ENCODE measurements at regions not wholly inside any gene's neighbourhood (a gene's known extent, or its start where the extent isn't known, plus 50 kb on each side); places are given as distances from the start of the nearest gene placed in this dataset.
"Not testable (repeated sequence)": the region's sequence is repeated elsewhere in the genome, so short reads cannot be mapped to it uniquely, and the experiment has no call there.

DNA sequence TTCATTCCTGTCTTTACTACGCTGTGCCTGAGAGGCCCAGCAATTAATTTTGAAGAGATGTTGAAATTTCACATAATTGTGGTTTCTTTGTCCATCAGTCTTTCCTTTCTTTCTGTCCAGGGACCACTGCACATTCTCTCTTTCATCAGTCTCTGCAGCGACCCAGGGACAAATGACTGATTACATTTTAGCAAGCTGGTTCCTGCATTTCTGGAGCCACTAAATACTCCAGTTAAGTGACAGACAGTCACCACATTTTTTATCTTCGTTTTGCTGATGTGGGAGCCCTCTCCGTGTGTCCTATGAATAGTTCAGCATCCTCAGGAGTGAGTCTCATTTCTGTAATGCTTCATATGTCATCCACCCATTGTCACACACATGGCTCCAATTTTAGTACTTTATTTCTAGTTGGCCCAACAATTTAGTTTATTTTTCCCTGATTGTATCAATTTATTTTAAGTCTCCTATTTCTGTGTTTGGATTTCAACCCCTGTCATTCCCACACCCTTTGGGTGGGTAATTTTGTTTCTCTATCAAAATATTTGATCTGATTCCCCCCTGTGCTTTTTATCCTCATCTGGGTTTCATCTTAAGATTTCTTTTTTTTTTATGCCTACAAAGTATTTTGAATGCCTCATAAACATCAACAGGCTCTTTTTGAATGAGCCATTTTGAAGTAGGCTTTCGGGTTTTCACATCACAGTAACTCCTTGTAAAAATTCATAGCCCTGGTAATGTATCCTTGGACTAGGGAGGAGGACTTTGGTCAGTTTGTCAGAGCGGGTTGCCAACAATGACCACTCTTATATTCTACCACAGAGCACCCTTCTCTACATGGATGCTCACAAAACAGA lies 1196.5 kb downstream of the GALC start:
- DNase-seq (ENCODE audit: low spot score), result peak; percentile 38

DNA sequence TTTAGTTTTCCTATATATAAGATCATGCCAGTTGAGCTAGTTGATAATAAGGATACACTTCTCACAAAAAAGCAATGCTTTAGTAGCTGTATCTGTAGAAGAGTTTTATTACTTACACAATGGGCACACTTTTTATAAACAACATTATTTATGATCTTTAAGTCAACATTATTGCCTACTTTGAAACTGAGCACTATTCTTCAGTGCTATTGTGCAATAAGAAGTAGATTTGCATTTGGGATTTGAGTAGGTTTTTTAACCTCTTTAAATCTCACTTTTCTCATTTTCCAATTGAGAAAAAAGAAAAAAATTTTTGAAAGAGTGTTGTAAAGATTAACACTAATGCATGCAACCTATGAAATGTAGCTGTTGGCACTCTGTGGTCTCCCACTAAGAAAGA lies 1198.3 kb downstream of the GALC start:
- DNase-seq (ENCODE audit: low spot score), result no peak

DNA sequence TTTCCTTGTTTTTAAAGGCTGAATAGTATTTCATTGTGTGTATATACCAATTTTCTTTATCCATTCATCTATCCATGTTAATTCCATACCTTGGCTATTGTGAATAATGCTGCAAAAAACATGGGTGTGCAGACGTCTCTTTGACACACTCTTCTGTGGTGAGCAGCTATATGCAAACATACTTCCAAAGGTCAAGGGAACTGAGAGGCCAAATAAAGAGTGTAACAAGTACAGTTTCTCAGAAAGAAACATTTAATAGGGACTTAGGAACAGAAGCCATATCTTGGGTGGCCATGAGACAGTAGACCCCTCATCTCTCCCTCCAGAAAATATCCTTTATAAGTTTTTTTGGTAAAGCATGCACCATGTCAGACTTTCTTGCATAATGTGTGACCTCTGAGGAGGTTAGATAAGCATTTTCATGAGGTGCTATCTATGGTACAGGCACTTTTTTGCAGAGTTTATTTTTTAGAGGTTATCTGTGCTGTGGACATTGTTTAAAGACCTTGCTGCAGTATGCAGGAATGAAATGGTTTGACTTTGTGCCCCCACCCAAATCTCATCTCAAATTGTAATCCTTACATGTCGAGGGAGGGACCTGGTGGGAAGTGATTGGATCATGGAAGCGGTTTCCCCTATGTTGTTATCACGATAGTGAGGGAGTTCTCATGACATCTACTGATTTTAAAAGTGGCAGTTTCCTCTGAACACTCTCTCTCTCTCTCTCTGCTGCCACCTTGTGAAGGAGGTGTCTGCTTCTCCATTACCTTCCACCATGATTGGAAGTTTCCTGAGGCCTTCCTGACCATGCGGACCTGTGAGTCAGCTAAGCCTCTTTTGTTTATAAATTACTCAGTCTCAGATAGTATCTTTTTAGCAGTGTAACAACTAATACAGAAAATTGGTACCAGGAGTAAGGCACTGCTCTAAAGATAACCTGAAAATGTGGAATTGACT lies 1202.3 kb downstream of the GALC start:
- DNase-seq (ENCODE audit: low spot score), result no peak

DNA sequence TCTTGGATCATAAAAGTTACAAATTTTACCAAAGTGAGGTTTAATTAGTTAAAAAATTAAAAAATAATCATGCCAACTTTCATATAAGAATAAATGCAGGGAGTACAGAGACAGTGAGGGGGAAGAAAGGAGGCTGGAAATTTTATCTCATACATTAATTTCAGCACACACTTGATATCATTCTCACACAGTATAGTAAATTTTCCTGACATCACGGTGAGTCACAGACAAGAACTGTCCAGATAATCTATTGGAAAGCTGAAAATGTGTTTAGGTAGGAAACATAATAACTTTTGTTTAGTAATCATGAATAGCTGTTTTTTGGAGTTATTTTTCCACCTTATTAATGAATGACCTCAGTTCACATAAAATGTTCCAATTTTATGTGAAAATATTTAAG lies 1204.8 kb downstream of the GALC start:
- DNase-seq (ENCODE audit: low spot score), result no peak

- DNase-seq (ENCODE audit: low spot score), result peak; percentile 6
Measured at GRCh38 chr14:86787717-86788116, 1205.3 kb downstream of the GALC start.

- DNase-seq (ENCODE audit: low spot score), result no peak
Measured at GRCh38 chr14:86782092-86782580, 1210.8 kb downstream of the GALC start.

DNA sequence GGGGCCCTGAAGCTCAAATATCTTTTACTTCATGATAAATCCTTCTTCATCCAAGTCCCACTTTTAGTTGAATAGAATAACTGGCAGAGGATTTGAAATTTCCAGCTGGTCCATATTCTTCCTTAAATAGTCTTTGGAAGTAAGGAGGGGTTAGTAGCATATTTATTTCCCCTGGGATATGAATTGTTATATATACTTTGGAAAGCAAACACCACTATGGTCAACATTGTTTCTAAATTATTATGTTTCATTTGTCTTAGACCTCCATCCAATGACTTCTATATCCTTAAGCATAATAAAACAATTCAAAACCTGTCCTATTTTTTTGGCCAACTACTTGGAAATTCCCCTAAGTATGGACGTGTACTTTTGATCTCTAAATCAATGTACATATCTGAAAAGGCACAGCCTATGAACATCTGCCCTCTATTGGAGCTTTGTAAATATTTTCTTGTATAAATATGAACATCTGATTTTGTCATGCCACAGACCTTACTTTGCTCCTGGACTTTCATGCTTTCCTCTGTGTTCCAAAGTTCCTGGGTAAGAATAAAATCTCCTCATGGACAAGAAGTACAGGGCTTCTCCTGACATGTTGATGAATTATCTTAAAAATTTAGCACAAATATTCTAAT lies 1212.0 kb downstream of the GALC start:
- no peak for DNase-seq (ENCODE audit: low spot score)

- no peak for DNase-seq (ENCODE audit: low spot score)
Measured at GRCh38 chr14:86780461-86780860, 1212.5 kb downstream of the GALC start.

DNA sequence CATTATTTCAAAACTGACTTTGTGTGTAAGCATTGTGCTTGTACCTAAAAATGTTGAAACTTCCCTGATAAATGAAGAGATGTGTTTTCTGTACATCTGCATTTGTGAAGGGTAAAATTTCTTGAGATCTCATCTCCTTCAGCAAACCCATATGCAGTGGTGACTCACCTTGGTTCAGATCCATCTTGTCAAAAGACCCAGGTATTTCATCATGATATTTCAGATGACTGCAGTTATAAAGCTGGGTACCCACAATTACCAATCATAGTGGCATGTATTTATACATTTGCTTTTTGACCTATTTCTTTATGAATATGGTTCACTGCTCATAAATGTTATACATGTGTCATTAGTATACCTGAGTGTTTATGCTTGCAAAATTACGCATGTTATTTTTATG lies 1213.6 kb downstream of the GALC start:
- DNase-seq (ENCODE audit: low spot score), result no peak

DNA sequence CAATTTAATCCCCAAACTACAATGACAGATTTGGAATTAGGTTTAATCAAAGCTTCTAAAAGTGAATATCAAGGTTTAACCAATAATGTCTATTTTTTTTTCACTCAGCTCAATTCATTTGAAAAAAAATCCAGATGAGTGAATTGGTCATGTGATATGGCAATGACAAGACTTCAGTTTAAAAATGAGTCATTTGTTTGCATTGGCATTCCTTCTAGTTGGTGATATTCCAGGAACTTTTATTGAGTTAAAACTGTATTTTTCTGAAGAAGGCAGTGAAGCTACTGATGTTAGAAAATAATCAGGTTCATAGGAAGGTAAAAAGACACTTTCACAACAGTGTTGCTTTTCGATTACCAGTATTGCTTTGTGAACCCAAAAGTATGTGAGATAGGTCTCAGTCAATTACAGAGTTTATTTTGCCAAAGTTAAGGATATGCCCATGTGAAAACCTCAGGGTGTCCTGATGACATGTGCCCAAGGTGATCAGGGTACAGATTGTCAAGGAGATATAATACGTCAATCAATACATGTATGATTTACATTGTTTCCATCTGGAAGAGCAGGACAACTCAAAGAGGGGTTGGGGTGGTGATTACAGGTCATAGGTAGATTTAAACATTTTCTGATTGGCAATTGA lies 1214.9 kb downstream of the GALC start:
- peak; percentile 26 for DNase-seq (ENCODE audit: low spot score)

GRCh38 chr14:86775896-86776295 lies 1217.1 kb downstream of the GALC start:
- DNase-seq (ENCODE audit: low spot score), result not testable (repeated sequence)

- no peak for DNase-seq (ENCODE audit: low spot score)
Measured at GRCh38 chr14:86774916-86775315, 1218.1 kb downstream of the GALC start.

- no peak for DNase-seq (ENCODE audit: low spot score)
Measured at GRCh38 chr14:86772075-86772474, 1220.9 kb downstream of the GALC start.

- no peak for DNase-seq (ENCODE audit: low spot score)
Measured at GRCh38 chr14:86770186-86770585, 1222.8 kb downstream of the GALC start.

GRCh38 chr14:86766469-86766868 lies 1226.5 kb downstream of the GALC start:
- no peak for DNase-seq (ENCODE audit: low spot score)

DNA sequence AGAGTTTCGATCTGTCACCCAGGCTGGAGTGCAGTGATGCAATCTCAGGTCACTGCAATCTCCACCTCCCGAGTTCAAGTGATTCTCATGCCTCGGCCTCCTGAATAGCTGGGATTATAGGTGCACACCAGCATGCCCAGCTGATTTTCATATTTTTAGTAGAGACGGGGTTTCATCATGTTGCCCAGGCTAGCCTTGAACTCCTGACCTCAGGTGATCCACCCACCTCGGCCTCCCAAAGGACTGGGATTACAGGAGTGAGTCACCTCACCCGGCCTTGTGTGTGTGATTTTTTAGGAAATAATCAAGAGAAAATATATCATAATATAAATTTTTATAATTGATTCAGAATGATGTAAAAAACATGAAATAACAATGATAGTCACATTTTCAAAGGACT lies 1231.4 kb downstream of the GALC start:
- DNase-seq (ENCODE audit: low spot score), result no peak

GRCh38 chr14:86756521-86757190 lies 1226.7 kb downstream of the FLRT2 start:
- DNase-seq (ENCODE audit: low spot score), result no peak

DNA sequence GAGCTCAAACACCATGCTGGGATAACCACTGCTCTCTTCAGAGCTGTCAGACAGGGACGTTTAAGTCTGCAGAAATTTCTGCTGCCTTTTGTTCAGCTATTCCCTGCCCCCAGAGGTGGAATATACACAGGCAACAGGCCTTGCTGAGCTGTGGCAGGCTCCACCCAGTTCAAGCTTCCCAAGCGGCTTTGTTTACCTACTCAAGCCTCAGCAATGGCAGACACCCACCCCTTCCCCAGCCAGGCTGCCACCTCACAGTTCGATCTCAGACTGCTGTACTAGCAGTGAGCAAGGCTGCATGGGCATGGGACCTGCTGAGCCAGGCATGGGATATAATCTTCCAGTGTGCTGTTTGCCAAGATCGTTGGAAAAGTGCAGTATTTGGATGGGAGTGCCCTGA lies 1220.5 kb downstream of the FLRT2 start:
- DNase-seq (ENCODE audit: low spot score), result not testable (repeated sequence)

- no peak for DNase-seq (ENCODE audit: low spot score)
Measured at GRCh38 chr14:86739761-86740160, 1209.8 kb downstream of the FLRT2 start.

DNA sequence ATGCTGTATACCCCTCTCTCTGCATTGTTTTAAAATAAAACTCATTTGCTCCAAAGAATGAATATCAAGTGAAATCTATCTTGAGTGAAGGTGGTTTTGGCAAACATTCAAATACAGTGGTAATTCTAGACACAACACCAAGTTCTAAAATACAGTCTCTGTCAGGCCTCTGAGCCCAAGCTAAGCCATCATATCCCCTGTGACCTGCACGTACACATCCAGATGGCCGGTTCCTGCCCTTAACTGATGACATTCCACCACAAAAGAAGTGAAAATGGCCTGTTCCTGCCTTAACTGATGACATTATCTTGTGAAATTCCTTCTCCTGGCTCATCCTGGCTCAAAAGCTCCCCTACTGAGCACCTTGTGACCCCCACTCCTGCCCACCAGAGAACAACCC lies 1201.5 kb downstream of the FLRT2 start:
- DNase-seq (ENCODE audit: low spot score), result not testable (repeated sequence)

DNA sequence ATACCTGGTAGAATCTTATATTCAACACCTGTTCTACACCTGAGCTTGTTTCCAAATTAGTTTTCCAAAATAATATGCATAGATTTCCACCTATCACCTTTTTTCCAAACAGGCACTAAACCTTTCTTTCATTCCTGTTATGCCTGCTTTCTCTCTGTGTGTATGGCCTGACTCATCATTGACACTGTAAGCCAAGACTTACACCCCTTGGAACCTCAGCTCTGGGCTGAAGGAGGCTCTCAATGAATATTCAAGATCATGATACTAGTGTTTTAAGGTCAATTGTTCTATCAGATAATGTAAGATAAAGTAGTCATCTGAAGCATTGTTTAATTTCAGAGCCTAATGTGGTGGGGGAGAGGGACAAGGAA lies 1193.3 kb downstream of the FLRT2 start:
- DNase-seq (ENCODE audit: low spot score), result no peak
